ENCODE measurements at regions not wholly inside any gene's neighbourhood (a gene's known extent, or its start where the extent isn't known, plus 50 kb on each side); places are given as distances from the start of the nearest gene placed in this dataset.

GRCh38 chr7:69334701-69335100 lies 263.6 kb upstream of the AUTS2 start:
- no peaks in the 10 kb centered on the region for H3K27me3 ChIP-seq (ENCODE audit: insufficient read depth, low read length, poor library complexity)
- no peak for DNase-seq
- no peak overlapping the region for H2AFZ ChIP-seq (ENCODE audit: low read depth, low read length)
- no peak overlapping the region for H3K4me2 ChIP-seq (ENCODE audit: insufficient read depth, low read length)
- H3K27ac ChIP-seq (ENCODE audit: low read length): no peak overlapping the region
- no peak for TF ChIP-seq CTCF (IDR thresholded peaks at IDR 0.05; ENCODE audit: borderline replicate concordance, extremely low read depth, low read length, poor library complexity, severe bottlenecking)
- TF ChIP-seq EZH2 (IDR thresholded peaks at IDR 0.05; ENCODE audit: borderline replicate concordance, low read depth, low read length, severe bottlenecking): no peak
- no peak overlapping the region for H3K4me3 ChIP-seq (ENCODE audit: low read depth in 1 of 2, low read length in 2 of 2)
- H3K9me3 ChIP-seq (ENCODE audit: insufficient read depth, low read length, severe bottlenecking): no peaks in the 10 kb centered on the region
- no peak overlapping the region for H3K9ac ChIP-seq (ENCODE audit: low read depth, low read length)
- no peaks in the 10 kb centered on the region for H3K79me2 ChIP-seq (ENCODE audit: insufficient read depth, low read length)
- no peak for ATAC-seq (ENCODE audit: insufficient read depth, low read depth)
- no peaks in the 10 kb centered on the region for H3K36me3 ChIP-seq (ENCODE audit: insufficient read depth, low read length)
- no peaks in the 10 kb centered on the region for H4K20me1 ChIP-seq (ENCODE audit: insufficient read depth, low read length)
- H3K4me1 ChIP-seq (ENCODE audit: insufficient read depth, low read length): no peaks in the 10 kb centered on the region

- no peak for ATAC-seq (ENCODE audit: insufficient read depth, low read depth)
These were observed 262.9 kb upstream of the AUTS2 start for GRCh38 chr7:69335331-69335730.

GRCh38 chr7:69336976-69337375 lies 261.3 kb upstream of the AUTS2 start:
- DNase-seq (no peak), ATAC-seq (ENCODE audit: insufficient read depth, low read depth) (no peak)
- H3K79me2 ChIP-seq (ENCODE audit: insufficient read depth, low read length): no peaks in the 10 kb centered on the region
- H3K4me2 ChIP-seq (ENCODE audit: insufficient read depth, low read length): no peak overlapping the region
- H2AFZ ChIP-seq (ENCODE audit: low read depth, low read length): no peak overlapping the region
- no peak overlapping the region for H3K9ac ChIP-seq (ENCODE audit: low read depth, low read length)
- H4K20me1 ChIP-seq (ENCODE audit: insufficient read depth, low read length): no peaks in the 10 kb centered on the region
- no peak overlapping the region for H3K27ac ChIP-seq (ENCODE audit: low read length)
- no peaks in the 10 kb centered on the region for H3K36me3 ChIP-seq (ENCODE audit: insufficient read depth, low read length)
- no peak overlapping the region for H3K4me3 ChIP-seq (ENCODE audit: low read depth in 1 of 2, low read length in 2 of 2)
- no peaks in the 10 kb centered on the region for H3K27me3 ChIP-seq (ENCODE audit: insufficient read depth, low read length, poor library complexity)
- no peaks in the 10 kb centered on the region for H3K4me1 ChIP-seq (ENCODE audit: insufficient read depth, low read length)
- TF ChIP-seq CTCF (IDR thresholded peaks at IDR 0.05; ENCODE audit: borderline replicate concordance, extremely low read depth, low read length, poor library complexity, severe bottlenecking): no peak
- TF ChIP-seq EZH2 (IDR thresholded peaks at IDR 0.05; ENCODE audit: borderline replicate concordance, low read depth, low read length, severe bottlenecking): no peak
- no peaks in the 10 kb centered on the region for H3K9me3 ChIP-seq (ENCODE audit: insufficient read depth, low read length, severe bottlenecking)

More at GRCh38 chr7:69335331-69335730, 262.9 kb upstream of the AUTS2 start:
- Histone ChIP-seq H3K9ac (ENCODE audit: low read depth, low read length) (no peak overlapping the region), H3K27ac (ENCODE audit: low read length) (no peak overlapping the region), H3K4me1 (ENCODE audit: insufficient read depth, low read length) (no peaks in the 10 kb centered on the region), H4K20me1 (ENCODE audit: insufficient read depth, low read length) (no peaks in the 10 kb centered on the region), H3K36me3 (ENCODE audit: insufficient read depth, low read length) (no peaks in the 10 kb centered on the region), H3K4me2 (ENCODE audit: insufficient read depth, low read length) (no peak overlapping the region), H3K9me3 (ENCODE audit: insufficient read depth, low read length, severe bottlenecking) (no peaks in the 10 kb centered on the region), H3K27me3 (ENCODE audit: insufficient read depth, low read length, poor library complexity) (no peaks in the 10 kb centered on the region), H3K4me3 (ENCODE audit: low read depth in 1 of 2, low read length in 2 of 2) (no peak overlapping the region), H2AFZ (ENCODE audit: low read depth, low read length) (no peak overlapping the region), H3K79me2 (ENCODE audit: insufficient read depth, low read length) (no peaks in the 10 kb centered on the region)
- DNase-seq: no peak
- TF ChIP-seq EZH2 (IDR thresholded peaks at IDR 0.05; ENCODE audit: borderline replicate concordance, low read depth, low read length, severe bottlenecking): no peak
- no peak for TF ChIP-seq CTCF (IDR thresholded peaks at IDR 0.05; ENCODE audit: borderline replicate concordance, extremely low read depth, low read length, poor library complexity, severe bottlenecking)

- Histone ChIP-seq H3K4me1 (ENCODE audit: insufficient read depth, low read length) (no peaks in the 10 kb centered on the region), H3K9me3 (ENCODE audit: insufficient read depth, low read length, severe bottlenecking) (no peaks in the 10 kb centered on the region), H3K79me2 (ENCODE audit: insufficient read depth, low read length) (no peaks in the 10 kb centered on the region), H3K9ac (ENCODE audit: low read depth, low read length) (no peak overlapping the region), H3K36me3 (ENCODE audit: insufficient read depth, low read length) (no peaks in the 10 kb centered on the region), H3K27ac (ENCODE audit: low read length) (no peak overlapping the region), H3K4me3 (ENCODE audit: low read depth in 1 of 2, low read length in 2 of 2) (no peak overlapping the region), H4K20me1 (ENCODE audit: insufficient read depth, low read length) (no peaks in the 10 kb centered on the region), H3K27me3 (ENCODE audit: insufficient read depth, low read length, poor library complexity) (no peaks in the 10 kb centered on the region), H2AFZ (ENCODE audit: low read depth, low read length) (no peak overlapping the region), H3K4me2 (ENCODE audit: insufficient read depth, low read length) (no peak overlapping the region)
- DNase-seq (no peak), ATAC-seq (ENCODE audit: insufficient read depth, low read depth) (no peak)
- TF ChIP-seq CTCF (IDR thresholded peaks at IDR 0.05; ENCODE audit: borderline replicate concordance, extremely low read depth, low read length, poor library complexity, severe bottlenecking): no peak
- TF ChIP-seq EZH2 (IDR thresholded peaks at IDR 0.05; ENCODE audit: borderline replicate concordance, low read depth, low read length, severe bottlenecking): no peak
These were observed 260.1 kb upstream of the AUTS2 start for GRCh38 chr7:69338144-69338543.

All from DND-41 (cell line).